ENCODE measurements at regions not wholly inside any gene's neighbourhood (a gene's known extent, or its start where the extent isn't known, plus 50 kb on each side); places are given as distances from the start of the nearest gene placed in this dataset.
"Not testable (repeated sequence)": the region's sequence is repeated elsewhere in the genome, so short reads cannot be mapped to it uniquely, and the experiment has no call there.

DNA sequence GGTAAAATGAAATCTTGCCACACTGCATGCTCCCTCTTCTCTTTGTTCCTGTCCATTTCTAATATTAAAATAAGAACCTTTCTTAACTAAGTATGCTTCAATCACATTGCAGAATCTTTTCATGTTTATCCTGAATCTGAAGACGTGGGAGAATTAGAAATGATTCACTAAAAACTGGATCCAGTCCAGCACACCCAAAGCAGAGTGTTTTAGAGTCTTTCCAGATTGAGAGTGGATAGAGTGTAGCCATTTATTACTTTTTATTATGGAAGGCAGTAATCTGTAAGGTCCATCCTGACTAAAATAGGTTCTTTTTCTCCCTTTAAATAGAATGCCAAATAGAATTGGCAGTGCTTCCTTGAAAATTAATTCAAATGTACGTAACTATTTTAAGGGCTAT is 453.5 kb downstream of the TDRD3 start:
- Histone ChIP-seq H3K9me3 (ENCODE audit: insufficient read depth, low read depth, low read length) (peaks cover 16% of the 10 kb centered on the region), H3K4me1 (ENCODE audit: insufficient read depth, low read length) (no peaks in the 10 kb centered on the region), H3K36me3 (ENCODE audit: insufficient read depth, low read length) (no peaks in the 10 kb centered on the region), H3K9ac (ENCODE audit: low read depth, low read length) (no peak overlapping the region), H3K4me3 (ENCODE audit: low read length) (no peak overlapping the region), H3K27ac (ENCODE audit: low read depth, low read length) (no peak overlapping the region), H3K27me3 (ENCODE audit: insufficient read depth, low read length) (no peaks in the 10 kb centered on the region)
- 91% methylated on average over 1 of the region's 2 CpGs for WGBS

DNA sequence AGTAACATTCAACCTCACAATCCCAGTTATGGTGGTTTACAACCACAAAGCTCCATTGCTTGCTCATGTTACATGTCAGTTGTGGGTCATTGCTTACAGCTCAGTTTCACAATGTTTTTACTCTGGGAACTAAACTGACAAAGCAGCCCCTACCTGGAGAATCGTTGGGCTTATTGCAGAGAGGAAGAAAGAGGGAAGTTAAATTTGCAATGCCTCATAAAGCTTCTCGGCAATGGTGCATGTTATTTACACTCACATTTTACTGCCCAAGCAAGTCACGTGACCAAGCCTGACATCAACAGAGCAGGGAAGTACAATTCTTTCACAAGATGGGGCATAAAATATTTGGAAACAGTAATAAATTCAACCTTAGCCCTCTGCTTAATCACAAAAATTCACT is 441.6 kb downstream of the TDRD3 start:
- Histone ChIP-seq H3K4me1 (ENCODE audit: insufficient read depth, low read length) (no peaks in the 10 kb centered on the region), H3K27me3 (ENCODE audit: insufficient read depth, low read length) (no peaks in the 10 kb centered on the region), H3K27ac (ENCODE audit: low read depth, low read length) (no peak overlapping the region), H3K9ac (ENCODE audit: low read depth, low read length) (no peak overlapping the region), H3K9me3 (ENCODE audit: insufficient read depth, low read depth, low read length) (peaks cover 1% of the 10 kb centered on the region; the same call in 1 of the 2 replicates), H3K4me3 (ENCODE audit: low read length) (no peak overlapping the region), H3K36me3 (ENCODE audit: insufficient read depth, low read length) (no peaks in the 10 kb centered on the region)
- WGBS = 100% methylated on average over 3 of the region's 3 CpGs

DNA sequence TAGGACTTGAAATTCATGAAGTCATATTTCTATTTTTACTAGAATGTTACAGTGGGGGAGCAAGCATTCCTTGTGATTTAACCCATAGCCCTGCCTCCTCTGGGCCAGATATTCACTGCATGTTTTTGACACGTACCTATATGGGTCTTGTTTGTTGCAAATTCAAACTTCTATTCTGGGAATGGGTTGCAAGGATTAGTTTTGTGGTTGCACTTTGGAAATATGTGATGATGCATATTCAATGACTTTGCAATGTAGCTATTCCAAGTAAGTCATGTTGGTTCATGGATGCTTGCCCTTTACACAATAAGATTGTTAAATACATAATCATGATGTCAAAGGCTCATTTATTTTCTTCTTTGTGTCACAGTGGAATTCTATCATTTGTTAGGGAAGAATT is 440.8 kb downstream of the TDRD3 start:
- H3K4me1 ChIP-seq (ENCODE audit: insufficient read depth, low read length) = no peaks in the 10 kb centered on the region
- no peak overlapping the region for H3K4me3 ChIP-seq (ENCODE audit: low read length)
- H3K27me3 ChIP-seq (ENCODE audit: insufficient read depth, low read length) = no peaks in the 10 kb centered on the region
- WGBS = 83% methylated on average over 1 of the region's 1 CpG
- no peak overlapping the region for H3K27ac ChIP-seq (ENCODE audit: low read depth, low read length)
- H3K36me3 ChIP-seq (ENCODE audit: insufficient read depth, low read length) = no peaks in the 10 kb centered on the region
- H3K9me3 ChIP-seq (ENCODE audit: insufficient read depth, low read depth, low read length) = peaks cover 9% of the 10 kb centered on the region
- H3K9ac ChIP-seq (ENCODE audit: low read depth, low read length) = no peak overlapping the region

DNA sequence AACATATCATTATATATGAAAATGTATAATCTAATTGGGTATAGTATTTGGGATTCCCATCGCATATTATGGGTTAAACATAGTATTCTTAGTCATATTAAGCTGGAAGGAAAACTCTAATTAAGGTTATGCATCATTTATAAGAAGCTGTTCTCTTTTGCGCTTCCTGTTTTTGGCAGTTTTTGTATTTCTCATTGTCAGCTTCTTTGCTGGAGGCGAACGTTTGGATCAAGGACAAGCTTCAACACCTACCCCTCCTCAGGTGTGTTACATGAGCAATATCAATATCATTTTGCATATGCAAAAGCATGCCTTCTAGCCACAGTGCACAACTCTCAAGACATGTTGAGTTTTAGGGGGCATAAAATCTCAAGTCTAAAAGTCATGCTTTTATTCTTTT is 439.8 kb downstream of the TDRD3 start:
- no peak overlapping the region for H3K9ac ChIP-seq (ENCODE audit: low read depth, low read length)
- 96% methylated on average over 4 of the region's 4 CpGs for WGBS
- H3K4me1 ChIP-seq (ENCODE audit: insufficient read depth, low read length) = no peaks in the 10 kb centered on the region
- H3K27me3 ChIP-seq (ENCODE audit: insufficient read depth, low read length) = no peaks in the 10 kb centered on the region
- no peak overlapping the region for H3K4me3 ChIP-seq (ENCODE audit: low read length)
- peaks cover 13% of the 10 kb centered on the region for H3K9me3 ChIP-seq (ENCODE audit: insufficient read depth, low read depth, low read length)
- H3K36me3 ChIP-seq (ENCODE audit: insufficient read depth, low read length) = no peaks in the 10 kb centered on the region
- H3K27ac ChIP-seq (ENCODE audit: low read depth, low read length) = no peak overlapping the region

DNA sequence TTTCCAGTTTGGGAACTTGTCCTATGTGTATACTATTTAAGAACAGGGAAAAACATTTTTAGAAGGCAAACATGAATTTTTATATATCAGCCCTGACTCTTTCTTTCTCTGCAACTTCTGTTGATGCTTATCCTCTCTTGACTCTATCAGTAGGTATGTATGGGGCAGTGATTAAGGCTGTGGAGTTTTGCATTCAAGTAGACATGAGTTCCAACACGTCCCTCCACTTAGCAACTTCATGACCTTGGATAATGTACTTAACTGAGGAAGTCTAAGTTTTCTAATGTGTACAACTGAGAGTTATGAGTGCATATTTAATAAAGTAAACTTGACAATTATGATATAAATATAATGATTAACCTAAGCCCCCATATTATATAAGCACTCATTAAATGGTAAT is 414.6 kb downstream of the TDRD3 start:
- Histone ChIP-seq H3K9me3 (ENCODE audit: insufficient read depth, low read depth, low read length) (no peaks in the 10 kb centered on the region), H3K4me1 (ENCODE audit: insufficient read depth, low read length) (no peaks in the 10 kb centered on the region), H3K27ac (ENCODE audit: low read depth, low read length) (no peak overlapping the region), H3K9ac (ENCODE audit: low read depth, low read length) (no peak overlapping the region), H3K4me3 (ENCODE audit: low read length) (no peak overlapping the region), H3K36me3 (ENCODE audit: insufficient read depth, low read length) (no peaks in the 10 kb centered on the region), H3K27me3 (ENCODE audit: insufficient read depth, low read length) (no peaks in the 10 kb centered on the region)
- WGBS = no CpG with 5 or more reads among the region's 1 CpG

DNA sequence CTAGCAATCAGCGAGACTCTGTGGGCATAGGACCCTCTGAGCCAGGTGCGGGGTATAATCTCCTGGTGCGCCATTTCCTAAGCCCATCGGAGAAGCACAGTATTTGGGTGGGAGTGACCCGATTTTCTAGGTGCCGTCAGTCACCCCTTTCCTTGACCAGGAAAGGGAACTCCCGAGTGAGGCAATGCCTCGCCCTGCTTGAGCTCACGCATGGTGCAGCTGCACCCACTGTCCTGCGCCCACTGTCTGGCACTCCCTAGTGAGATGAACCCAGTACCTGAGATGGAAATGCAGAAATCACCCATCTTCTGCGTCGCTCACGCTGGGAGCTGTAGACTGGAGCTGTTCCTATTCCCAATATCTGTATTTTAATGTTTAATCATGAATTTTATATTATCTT is 408.6 kb downstream of the TDRD3 start:
- not testable (repeated sequence) for H3K36me3 ChIP-seq (ENCODE audit: insufficient read depth, low read length); H3K4me3 ChIP-seq (ENCODE audit: low read length); H3K27ac ChIP-seq (ENCODE audit: low read depth, low read length); H3K9ac ChIP-seq (ENCODE audit: low read depth, low read length); H3K27me3 ChIP-seq (ENCODE audit: insufficient read depth, low read length); H3K4me1 ChIP-seq (ENCODE audit: insufficient read depth, low read length); H3K9me3 ChIP-seq (ENCODE audit: insufficient read depth, low read depth, low read length)
- 91% methylated on average over 13 of the region's 13 CpGs for WGBS

DNA sequence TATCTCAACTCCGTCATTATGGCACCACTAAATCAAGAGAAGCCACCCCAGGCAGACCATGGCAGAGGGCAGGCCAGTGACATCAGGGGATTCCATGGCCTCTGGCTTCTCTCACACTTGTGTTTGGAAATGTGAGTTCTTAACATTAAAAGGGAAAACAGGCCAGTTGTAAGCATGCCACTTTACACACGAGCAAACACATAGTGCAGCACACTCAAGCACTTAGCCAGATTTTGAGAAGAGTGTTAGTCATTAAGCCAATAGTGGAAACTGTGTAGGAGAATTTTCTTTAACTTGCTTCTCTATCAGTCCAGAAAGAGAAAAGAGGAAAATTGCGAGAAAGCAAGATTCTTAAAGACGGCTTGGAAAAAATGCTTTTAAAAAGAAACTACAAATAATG is 401.5 kb downstream of the TDRD3 start:
- Histone ChIP-seq H3K36me3 (ENCODE audit: insufficient read depth, low read length) (no peaks in the 10 kb centered on the region), H3K4me3 (ENCODE audit: low read length) (no peak overlapping the region), H3K4me1 (ENCODE audit: insufficient read depth, low read length) (no peaks in the 10 kb centered on the region), H3K9me3 (ENCODE audit: insufficient read depth, low read depth, low read length) (no peaks in the 10 kb centered on the region), H3K9ac (ENCODE audit: low read depth, low read length) (no peak overlapping the region), H3K27me3 (ENCODE audit: insufficient read depth, low read length) (no peaks in the 10 kb centered on the region), H3K27ac (ENCODE audit: low read depth, low read length) (no peak overlapping the region)
- WGBS = 85% methylated on average over 3 of the region's 4 CpGs

DNA sequence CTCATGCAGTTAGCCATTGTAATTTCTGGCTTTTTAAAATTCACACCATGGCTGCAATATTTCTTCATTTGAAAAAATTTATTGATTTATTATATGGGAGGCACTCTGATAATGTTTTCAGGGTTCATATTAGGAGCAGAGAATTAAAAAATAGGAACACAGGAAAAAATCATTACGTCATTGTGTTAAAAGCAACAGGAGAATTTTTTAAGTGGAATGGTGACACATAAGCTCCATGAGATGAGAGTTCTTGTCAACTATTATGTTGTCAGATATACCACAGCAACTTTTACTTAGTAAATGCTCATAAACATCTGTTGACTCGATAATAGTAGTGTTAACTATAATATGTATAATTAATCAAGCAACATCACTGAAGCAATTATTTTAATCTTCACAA is 400.1 kb downstream of the TDRD3 start:
- Histone ChIP-seq H3K9ac (ENCODE audit: low read depth, low read length) (no peak overlapping the region), H3K4me1 (ENCODE audit: insufficient read depth, low read length) (no peaks in the 10 kb centered on the region), H3K36me3 (ENCODE audit: insufficient read depth, low read length) (no peaks in the 10 kb centered on the region), H3K27ac (ENCODE audit: low read depth, low read length) (no peak overlapping the region), H3K4me3 (ENCODE audit: low read length) (no peak overlapping the region), H3K27me3 (ENCODE audit: insufficient read depth, low read length) (no peaks in the 10 kb centered on the region), H3K9me3 (ENCODE audit: insufficient read depth, low read depth, low read length) (no peaks in the 10 kb centered on the region)
- WGBS = 95% methylated on average over 1 of the region's 2 CpGs

DNA sequence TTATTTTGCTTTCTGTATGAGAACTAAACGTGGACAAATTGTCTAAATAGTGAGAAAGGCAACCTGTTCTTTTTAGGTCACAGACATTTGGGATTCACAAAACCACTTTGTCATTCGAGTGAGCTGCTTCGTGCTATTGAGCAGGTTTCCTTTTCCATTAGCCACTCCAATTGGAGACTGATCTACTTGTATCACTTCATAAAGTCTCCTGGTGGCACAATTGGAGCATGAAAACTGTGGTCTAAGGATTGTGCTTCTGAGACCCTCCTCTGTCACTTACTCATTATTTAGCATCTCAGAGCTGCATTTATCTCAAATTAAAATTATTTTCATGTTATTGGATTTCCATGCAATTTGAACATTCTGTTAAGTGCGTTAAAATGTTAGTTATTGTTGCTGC is 397.7 kb downstream of the TDRD3 start:
- Histone ChIP-seq H3K36me3 (ENCODE audit: insufficient read depth, low read length) (no peaks in the 10 kb centered on the region), H3K9me3 (ENCODE audit: insufficient read depth, low read depth, low read length) (no peaks in the 10 kb centered on the region), H3K9ac (ENCODE audit: low read depth, low read length) (no peak overlapping the region), H3K4me3 (ENCODE audit: low read length) (no peak overlapping the region), H3K27ac (ENCODE audit: low read depth, low read length) (no peak overlapping the region), H3K27me3 (ENCODE audit: insufficient read depth, low read length) (no peaks in the 10 kb centered on the region), H3K4me1 (ENCODE audit: insufficient read depth, low read length) (no peaks in the 10 kb centered on the region)
- WGBS = 88% methylated on average over 3 of the region's 4 CpGs

DNA sequence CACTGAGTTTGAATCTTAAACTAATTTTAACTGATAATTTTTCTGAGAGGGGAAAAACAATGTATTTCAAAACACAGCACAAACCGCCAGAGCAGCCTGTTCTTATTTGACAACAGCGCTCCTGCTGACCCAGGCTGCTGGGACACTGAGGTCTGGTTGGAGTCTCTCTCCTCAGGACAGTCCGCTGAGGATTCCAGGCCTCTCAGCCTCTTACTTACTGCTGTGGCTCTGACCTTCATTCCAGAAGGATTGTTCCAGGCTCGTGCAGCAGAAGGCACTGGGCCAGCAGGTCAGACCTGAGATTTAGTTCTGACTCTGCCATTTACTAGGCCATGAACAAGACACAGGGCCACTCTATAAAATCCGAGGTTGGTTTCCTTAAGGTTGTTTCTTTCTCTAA is 393.6 kb downstream of the TDRD3 start:
- 93% methylated on average over 5 of the region's 5 CpGs for WGBS
- Histone ChIP-seq H3K36me3 (ENCODE audit: insufficient read depth, low read length) (no peaks in the 10 kb centered on the region), H3K4me3 (ENCODE audit: low read length) (no peak overlapping the region), H3K9me3 (ENCODE audit: insufficient read depth, low read depth, low read length) (no peaks in the 10 kb centered on the region), H3K9ac (ENCODE audit: low read depth, low read length) (0 out of 2 replicates have a peak overlapping the region, but pooled peaks have one; percentile 12), H3K27ac (ENCODE audit: low read depth, low read length) (no peak overlapping the region), H3K4me1 (ENCODE audit: insufficient read depth, low read length) (no peaks in the 10 kb centered on the region), H3K27me3 (ENCODE audit: insufficient read depth, low read length) (no peaks in the 10 kb centered on the region)

DNA sequence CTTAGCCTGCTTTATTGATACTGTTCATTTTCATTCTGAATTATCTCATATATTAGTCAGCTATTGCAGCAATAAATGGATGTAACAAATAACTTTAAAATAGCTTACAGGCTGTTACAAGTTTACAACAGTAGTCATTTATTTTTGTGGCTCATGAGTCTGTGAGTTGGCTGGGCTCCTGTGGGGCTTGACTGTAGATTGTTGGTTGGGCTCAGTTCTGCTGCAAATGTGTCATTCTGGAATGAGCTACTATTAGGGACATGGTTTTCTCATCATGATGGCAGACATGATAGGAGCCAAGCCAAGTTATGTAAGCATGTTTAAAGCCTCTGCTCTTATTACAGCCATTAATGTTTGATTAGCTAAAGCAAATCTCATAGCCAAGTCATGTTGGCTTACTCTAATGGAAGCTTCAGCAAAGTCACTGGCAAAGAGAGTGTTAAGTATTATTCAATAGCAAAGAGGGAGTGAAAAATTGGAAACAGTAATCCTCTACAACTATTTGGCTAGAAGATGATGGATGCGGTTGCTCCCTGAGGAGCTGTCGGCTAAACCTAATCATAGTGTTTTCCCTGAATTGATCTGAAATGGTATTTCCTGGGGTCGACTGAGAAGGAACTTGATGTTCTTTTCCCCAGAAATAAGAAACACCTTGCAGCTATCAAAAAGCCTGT is 391.3 kb downstream of the TDRD3 start:
- Histone ChIP-seq H3K9me3 (ENCODE audit: insufficient read depth, low read depth, low read length) (no peaks in the 10 kb centered on the region), H3K9ac (ENCODE audit: low read depth, low read length) (no peak overlapping the region), H3K27me3 (ENCODE audit: insufficient read depth, low read length) (no peaks in the 10 kb centered on the region), H3K27ac (ENCODE audit: low read depth, low read length) (no peak overlapping the region), H3K4me1 (ENCODE audit: insufficient read depth, low read length) (no peaks in the 10 kb centered on the region), H3K36me3 (ENCODE audit: insufficient read depth, low read length) (no peaks in the 10 kb centered on the region), H3K4me3 (ENCODE audit: low read length) (no peak overlapping the region)
- 98% methylated on average over 3 of the region's 3 CpGs for WGBS

DNA sequence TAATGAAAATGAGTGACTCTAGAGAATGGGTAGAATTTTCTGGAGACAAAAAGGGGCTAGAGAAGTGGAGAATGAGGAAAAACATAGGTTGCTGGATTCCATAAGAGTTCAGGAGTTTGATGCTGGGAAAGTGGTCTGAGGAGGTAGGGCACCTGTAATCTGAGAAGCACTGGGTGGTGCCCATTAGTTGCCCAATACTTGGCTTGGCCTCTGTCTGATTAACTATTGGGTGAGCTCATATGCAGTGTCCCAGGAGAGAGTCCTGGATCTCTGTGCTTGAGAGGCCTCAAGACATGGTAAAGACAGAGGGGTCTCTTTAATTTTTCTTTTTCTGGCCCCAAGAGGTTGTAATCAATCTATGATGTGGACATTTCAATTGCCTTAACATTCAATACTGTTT is 390.1 kb downstream of the TDRD3 start:
- no peaks in the 10 kb centered on the region for H3K4me1 ChIP-seq (ENCODE audit: insufficient read depth, low read length)
- no peak overlapping the region for H3K4me3 ChIP-seq (ENCODE audit: low read length)
- H3K27ac ChIP-seq (ENCODE audit: low read depth, low read length) = no peak overlapping the region
- H3K27me3 ChIP-seq (ENCODE audit: insufficient read depth, low read length) = no peaks in the 10 kb centered on the region
- no peak overlapping the region for H3K9ac ChIP-seq (ENCODE audit: low read depth, low read length)
- H3K36me3 ChIP-seq (ENCODE audit: insufficient read depth, low read length) = no peaks in the 10 kb centered on the region
- H3K9me3 ChIP-seq (ENCODE audit: insufficient read depth, low read depth, low read length) = no peaks in the 10 kb centered on the region
